ENCODE measurements at regions not wholly inside any gene's neighbourhood (a gene's known extent, or its start where the extent isn't known, plus 50 kb on each side); places are given as distances from the start of the nearest gene placed in this dataset.

- Histone ChIP-seq H3K36me3 (ENCODE audit: control insufficient read depth in 2 of 2, extremely low read depth in 1 of 2, insufficient read depth in 2 of 2, low read length in 2 of 2) (no peaks in the 10 kb centered on the region), H3K9me1 (ENCODE audit: control insufficient read depth, extremely low read depth, insufficient read depth, low read length) (no peaks in the 10 kb centered on the region), H3K9ac (ENCODE audit: control insufficient read depth, extremely low read depth, insufficient read depth, low read length) (peak overlapping the region; percentile 37), H4K20me1 (ENCODE audit: control insufficient read depth, extremely low read depth, insufficient read depth, low read length) (no peaks in the 10 kb centered on the region), H3K9me3 (ENCODE audit: control insufficient read depth, low read depth, low read length) (no peaks in the 10 kb centered on the region), H3K27me3 (ENCODE audit: control insufficient read depth, extremely low read depth, insufficient read depth, low read length) (no peaks in the 10 kb centered on the region), H3K27ac (ENCODE audit: control insufficient read depth, insufficient read depth, low read length) (peak overlapping the region; percentile 69), H3K4me1 (ENCODE audit: control insufficient read depth, extremely low read depth, insufficient read depth, low read length) (peaks cover 16% of the 10 kb centered on the region), H2AFZ (ENCODE audit: control insufficient read depth, low read length) (peak overlapping the region; percentile 31), H3K79me2 (ENCODE audit: control insufficient read depth, insufficient read depth, low read length) (no peaks in the 10 kb centered on the region), H3K4me3 (ENCODE audit: control insufficient read depth in 2 of 3, extremely low read depth in 1 of 3, insufficient read depth in 2 of 3, low read depth in 1 of 3, low read length in 3 of 3) (no peak overlapping the region), H3K4me2 (ENCODE audit: control insufficient read depth, extremely low read depth, insufficient read depth, low read depth, low read length) (peak overlapping the region; percentile 57)
- dilution Hi-C loops (cut with MboI; ENCODE audit: extremely low pct_ligation_motif_present, low sequenced_read_pairs): no loop called here
- TF ChIP-seq EZH2 (IDR thresholded peaks at IDR 0.05; ENCODE audit: low read length) (no peak), CTCF (optimal IDR thresholded peaks at IDR 0.05 in 1 of 3, IDR thresholded peaks at IDR 0.05 in 1 of 3, conservative IDR thresholded peaks at IDR 0.05 in 1 of 3; ENCODE audit: extremely low read depth in 1 of 3, insufficient read depth in 2 of 3, low read length in 3 of 3) (no peak)
- no peak for DNase-seq (ENCODE audit: low read depth, low spot score)
- FAIRE-seq: peak; percentile 67
Measured at GRCh38 chr3:30098653-30099455, 507.5 kb upstream of the TGFBR2 start.

GRCh38 chr3:30102356-30102755 lies 504.0 kb upstream of the TGFBR2 start:
- no peak overlapping the region for H3K4me2 ChIP-seq (ENCODE audit: control insufficient read depth, extremely low read depth, insufficient read depth, low read depth, low read length)
- H3K79me2 ChIP-seq (ENCODE audit: control insufficient read depth, insufficient read depth, low read length): no peaks in the 10 kb centered on the region
- H3K36me3 ChIP-seq (ENCODE audit: control insufficient read depth in 2 of 2, extremely low read depth in 1 of 2, insufficient read depth in 2 of 2, low read length in 2 of 2): no peaks in the 10 kb centered on the region
- H3K9me1 ChIP-seq (ENCODE audit: control insufficient read depth, extremely low read depth, insufficient read depth, low read length): no peaks in the 10 kb centered on the region
- no peak overlapping the region for H3K4me3 ChIP-seq (ENCODE audit: control insufficient read depth in 2 of 3, extremely low read depth in 1 of 3, insufficient read depth in 2 of 3, low read depth in 1 of 3, low read length in 3 of 3)
- H3K4me1 ChIP-seq (ENCODE audit: control insufficient read depth, extremely low read depth, insufficient read depth, low read length): peaks cover 16% of the 10 kb centered on the region
- TF ChIP-seq CTCF (optimal IDR thresholded peaks at IDR 0.05 in 1 of 3, IDR thresholded peaks at IDR 0.05 in 1 of 3, conservative IDR thresholded peaks at IDR 0.05 in 1 of 3; ENCODE audit: extremely low read depth in 1 of 3, insufficient read depth in 2 of 3, low read length in 3 of 3) (no peak), EZH2 (IDR thresholded peaks at IDR 0.05; ENCODE audit: low read length) (no peak)
- H3K9ac ChIP-seq (ENCODE audit: control insufficient read depth, extremely low read depth, insufficient read depth, low read length): no peak overlapping the region
- H2AFZ ChIP-seq (ENCODE audit: control insufficient read depth, low read length): no peak overlapping the region
- FAIRE-seq (no peak), DNase-seq (ENCODE audit: low read depth, low spot score) (no peak)
- dilution Hi-C loops (cut with MboI; ENCODE audit: extremely low pct_ligation_motif_present, low sequenced_read_pairs): no loop called here
- H3K27me3 ChIP-seq (ENCODE audit: control insufficient read depth, extremely low read depth, insufficient read depth, low read length): no peaks in the 10 kb centered on the region
- no peak overlapping the region for H3K27ac ChIP-seq (ENCODE audit: control insufficient read depth, insufficient read depth, low read length)
- no peaks in the 10 kb centered on the region for H4K20me1 ChIP-seq (ENCODE audit: control insufficient read depth, extremely low read depth, insufficient read depth, low read length)
- no peaks in the 10 kb centered on the region for H3K9me3 ChIP-seq (ENCODE audit: control insufficient read depth, low read depth, low read length)
